GM23338 (cell line): ENCODE measurements at regions not wholly inside any gene's neighbourhood (a gene's known extent, or its start where the extent isn't known, plus 50 kb on each side); places are given as distances from the start of the nearest gene placed in this dataset.

Experiments
- ATAC-seq: fragments of 200-7000 bp; cut with Tn5 transposase; 3 replicates; pipeline ENCODE4 v1.9.1; 2020
- DNase-seq: peaks from one replicate; pipeline ENCODE4 v3.0.0-alpha.2; 2015; ENCODE audit warnings: low spot score
- H2AFZ ChIP-seq: fragments of 200-600 bp; sonication (generic); 2 replicates; pipeline ENCODE4 v1.8.0; 2016; ENCODE audit warnings: antibody characterized with exemption, mild to moderate bottlenecking, moderate library complexity
- H3F3A ChIP-seq: fragments of 200-600 bp; sonication (generic); replicated peaks from 2 replicates; pipeline ENCODE4 v1.8.0; 2017; ENCODE audit warnings: antibody characterized with exemption, mixed run types, low read depth
- H3K27ac ChIP-seq: fragments of 200-600 bp; sonication (generic); 2 replicates; pipeline ENCODE4 v1.6.1; 2016; ENCODE audit warnings: low read depth
- H3K27me3 ChIP-seq: fragments of 200-600 bp; sonication (generic); 2 replicates; pipeline ENCODE4 v1.8.0; 2016; ENCODE audit warnings: mild to moderate bottlenecking, mixed run types, moderate library complexity; ENCODE audit not compliant: insufficient read depth
- H3K36me3 ChIP-seq: fragments of 200-600 bp; sonication (generic); 2 replicates; pipeline ENCODE4 v1.8.0; 2016; ENCODE audit warnings: mild to moderate bottlenecking; ENCODE audit not compliant: insufficient read depth
- H3K4me1 ChIP-seq: fragments of 200-600 bp; sonication (generic); 2 replicates; pipeline ENCODE4 v1.8.0; 2016; ENCODE audit warnings: mild to moderate bottlenecking, moderate library complexity; ENCODE audit not compliant: insufficient read depth
- H3K4me2 ChIP-seq: fragments of 200-600 bp; sonication (generic); 2 replicates; pipeline ENCODE4 v1.7.1; 2017; ENCODE audit warnings: mixed run types
- H3K4me3 ChIP-seq: fragments of 200-600 bp; sonication (generic); 2 replicates; pipeline ENCODE4 v1.6.1; 2016; ENCODE audit warnings: mixed run types
- H3K79me2 ChIP-seq: fragments of 200-600 bp; sonication (generic); replicated peaks from 2 replicates; pipeline ENCODE4 v1.8.0; 2017; ENCODE audit warnings: mild to moderate bottlenecking; ENCODE audit not compliant: insufficient read depth
- H3K9me2 ChIP-seq: fragments of 200-600 bp; sonication (generic); 2 replicates; pipeline ENCODE4 v1.8.0; 2017; ENCODE audit not compliant: insufficient read depth
- H4K20me1 ChIP-seq: fragments of 200-600 bp; sonication (generic); replicated peaks from 2 replicates; pipeline ENCODE4 v1.8.0; 2017; ENCODE audit warnings: mild to moderate bottlenecking; ENCODE audit not compliant: insufficient read depth
- H3K27ac Mint-ChIP-seq: 2 replicates; pipeline ENCODE4 v1.8.0; 2020; ENCODE audit warnings: inconsistent platforms, mild to moderate bottlenecking, moderate library complexity, mixed read lengths
- H3K27me3 Mint-ChIP-seq: 3 replicates; pipeline ENCODE4 v1.8.0; 2022; ENCODE audit warnings: low read depth, mild to moderate bottlenecking, moderate library complexity, mixed read lengths, inconsistent platforms; ENCODE audit not compliant: insufficient read depth, poor library complexity
- H3K36me3 Mint-ChIP-seq: 3 replicates; pipeline ENCODE4 v1.8.0; 2021; ENCODE audit warnings: low read depth, mild to moderate bottlenecking, inconsistent platforms, moderate library complexity, mixed read lengths
- H3K4me1 Mint-ChIP-seq: 3 replicates; pipeline ENCODE4 v1.8.0; 2020; ENCODE audit warnings: mild to moderate bottlenecking, inconsistent platforms, mixed read lengths
- H3K4me3 Mint-ChIP-seq: 3 replicates; pipeline ENCODE4 v1.8.0; 2021; ENCODE audit warnings: moderate library complexity, mild to moderate bottlenecking, inconsistent platforms, mixed read lengths
- H3K9me3 Mint-ChIP-seq: 3 replicates; pipeline ENCODE4 v1.8.0; 2020; ENCODE audit warnings: moderate library complexity, mild to moderate bottlenecking, inconsistent platforms, mixed read lengths
- CREB1 ChIP-seq: fragments of 250-450 bp; sonication (Bioruptor Pico); IDR thresholded peaks from 2 replicates; pipeline ENCODE4 v1.5.0; 2020; ENCODE audit warnings: low read depth, mild to moderate bottlenecking, moderate library complexity
- CTCF ChIP-seq, 2 experiments: fragments of 200-600 bp in 1 of 2; sonication (generic) in 1 of 2; conservative IDR thresholded peaks; 2 replicates each; pipeline versions ENCODE4 v1.5.1 to v1.6.1; 2016 to 2017; ENCODE audit warnings: antibody characterized with exemption in 2 of 2, low read depth in 2 of 2, mild to moderate bottlenecking in 2 of 2, moderate library complexity in 1 of 2
- ETS1 ChIP-seq: IDR thresholded peaks from 2 replicates; pipeline ENCODE4 v1.6.1; 2016; ENCODE audit warnings: antibody characterized with exemption
- EZH2 ChIP-seq: fragments of 200-600 bp; sonication (generic); IDR thresholded peaks from one replicate; pipeline ENCODE4 v1.8.0; 2017; ENCODE audit warnings: antibody characterized with exemption, mild to moderate bottlenecking, low read depth; ENCODE audit not compliant: unreplicated experiment
- EZH2phosphoT487 ChIP-seq: fragments of 200-600 bp; sonication (generic); IDR thresholded peaks from one replicate; pipeline ENCODE4 v1.8.1; 2018; ENCODE audit warnings: antibody characterized with exemption; ENCODE audit not compliant: unreplicated experiment
- JUNB ChIP-seq: IDR thresholded peaks from one replicate; pipeline ENCODE4 v1.6.1; 2016; ENCODE audit warnings: antibody characterized with exemption; ENCODE audit not compliant: unreplicated experiment
- NANOG ChIP-seq: IDR thresholded peaks from 2 replicates; pipeline ENCODE4 v1.6.1; 2016; ENCODE audit warnings: antibody characterized with exemption, borderline replicate concordance
- POLR2AphosphoS5 ChIP-seq: IDR thresholded peaks from 2 replicates; pipeline ENCODE4 v1.6.1; 2016; ENCODE audit warnings: antibody characterized with exemption, low read depth
- REST ChIP-seq: IDR thresholded peaks from one replicate; pipeline ENCODE4 v1.6.1; 2018; ENCODE audit warnings: antibody characterized with exemption; ENCODE audit not compliant: unreplicated experiment
- STAT1 ChIP-seq: IDR thresholded peaks from one replicate; pipeline ENCODE4 v1.6.1; 2016; ENCODE audit warnings: antibody characterized with exemption; ENCODE audit not compliant: unreplicated experiment
- ZNF114 ChIP-seq: fragments of 250-450 bp; sonication (Bioruptor Pico); IDR thresholded peaks from 2 replicates; pipeline ENCODE4 v1.5.0; 2020; ENCODE audit warnings: mild to moderate bottlenecking, moderate library complexity
- ZNF331 ChIP-seq: fragments of 250-450 bp; sonication (Bioruptor Pico); IDR thresholded peaks from 2 replicates; pipeline ENCODE4 v1.5.0; 2020; ENCODE audit warnings: low read depth, mild to moderate bottlenecking, moderate library complexity
- ZNF462 ChIP-seq: fragments of 250-450 bp; sonication (Bioruptor Pico); IDR thresholded peaks from 2 replicates; pipeline ENCODE4 v1.5.0; 2020; ENCODE audit warnings: mild to moderate bottlenecking, moderate library complexity

- Mint-ChIP-seq H3K9me3 (no peaks in the 10 kb centered on the region), H3K27ac (no peak overlapping the region), H3K4me3 (no peak overlapping the region), H3K4me1 (peaks cover 3% of the 10 kb centered on the region; the same call in 2 of the 3 replicates), H3K36me3 (no peaks in the 10 kb centered on the region), H3K27me3 (no peaks in the 10 kb centered on the region)
- peaks cover 5% of the 10 kb centered on the region for H3K4me1 ChIP-seq
- TF ChIP-seq JUNB = no peak
- TF ChIP-seq ZNF114 (CRISPR knock-in tag) = no peak
- TF ChIP-seq NANOG = no peak
- TF ChIP-seq POLR2AphosphoS5 = no peak
- no peak for TF ChIP-seq EZH2
- no peak for TF ChIP-seq STAT1
- TF ChIP-seq ZNF462 (CRISPR knock-in tag) = no peak
- no peak for TF ChIP-seq EZH2phosphoT487
- TF ChIP-seq REST = no peak
- TF ChIP-seq CTCF (conservative IDR thresholded peaks at IDR 0.05; ENCODE audit: low read depth in 2 of 2) = no peak
- no peak for TF ChIP-seq ETS1
- TF ChIP-seq ZNF331 (CRISPR knock-in tag) = no peak
- no peak for TF ChIP-seq CREB1 (CRISPR knock-in tag)
- no peaks in the 10 kb centered on the region for H4K20me1 ChIP-seq
- ATAC-seq (no peak), DNase-seq (no peak)
- no peak overlapping the region for H3K27ac ChIP-seq
- no peaks in the 10 kb centered on the region for H3K79me2 ChIP-seq
- no peaks in the 10 kb centered on the region for H3K9me2 ChIP-seq
- no peak overlapping the region for H3K4me3 ChIP-seq
- no peak overlapping the region for H3K4me2 ChIP-seq
- H3K27me3 ChIP-seq = no peaks in the 10 kb centered on the region
- no peaks in the 10 kb centered on the region for H3F3A ChIP-seq
- no peak overlapping the region for H2AFZ ChIP-seq
- H3K36me3 ChIP-seq = no peaks in the 10 kb centered on the region
These were observed 265.4 kb upstream of the DCAF8L1 start for GRCh38 chrX:28246675-28247074.
